WTC11 (cell line): ENCODE measurements at regions not wholly inside any gene's neighbourhood (a gene's known extent, or its start where the extent isn't known, plus 50 kb on each side); places are given as distances from the start of the nearest gene placed in this dataset.

Source experiments
- ATAC-seq: fragments of 200-7000 bp; cut with Tn5 transposase; 2 replicates; pipeline ENCODE4 v1.10.0; 2021; ENCODE audit warnings: mild to moderate bottlenecking, moderate library complexity
- CTCF ChIA-PET: fragments of 300-600 bp; sonication (Branson Sonifier 250); formaldehyde crosslinking; loops from one replicate; lab custom pipeline; 2021; ENCODE audit warnings: antibody characterized with exemption; lab: Charles Lee
- POLR2A ChIA-PET: fragments of 350-600 bp; sonication (Branson Sonifier 250); formaldehyde crosslinking; loops from one replicate; lab custom pipeline; 2021; ENCODE audit warnings: antibody characterized with exemption; lab: Charles Lee
- DNase-seq: peaks from one replicate; pipeline ENCODE4 v3.0.0; 2021; ENCODE audit warnings: low spot score
- H3K27ac Mint-ChIP-seq: 2 replicates; pipeline ENCODE4 v1.8.0; 2021; ENCODE audit warnings: mixed read lengths
- H3K27me3 Mint-ChIP-seq: 2 replicates; pipeline ENCODE4 v1.8.0; 2021; ENCODE audit warnings: low read depth, mild to moderate bottlenecking, moderate library complexity, mixed read lengths
- H3K36me3 Mint-ChIP-seq: 2 replicates; pipeline ENCODE4 v1.8.0; 2021; ENCODE audit warnings: mixed read lengths
- H3K4me1 Mint-ChIP-seq: 2 replicates; pipeline ENCODE4 v1.8.0; 2022; ENCODE audit warnings: mixed read lengths
- H3K4me3 Mint-ChIP-seq: 2 replicates; pipeline ENCODE4 v1.8.0; 2021; ENCODE audit warnings: mild to moderate bottlenecking, moderate library complexity, mixed read lengths
- H3K9me3 Mint-ChIP-seq: 2 replicates; pipeline ENCODE4 v1.8.0; 2021; ENCODE audit warnings: mixed read lengths
- ATF1 ChIP-seq: sonication (generic); formaldehyde crosslinking; IDR thresholded peaks from 2 replicates; pipeline ENCODE4 v1.8.1; 2023; ENCODE audit warnings: mild to moderate bottlenecking, moderate library complexity, missing genetic modification reagents
- EMX1 ChIP-seq: fragments of 250-450 bp; sonication (Bioruptor Pico); IDR thresholded peaks from 2 replicates; pipeline ENCODE4 v1.8.0; 2021; ENCODE audit warnings: mild to moderate bottlenecking
- ETV6 ChIP-seq: sonication (generic); formaldehyde crosslinking; IDR thresholded peaks from 2 replicates; pipeline ENCODE4 v1.8.1; 2022; ENCODE audit warnings: mild to moderate bottlenecking, missing genetic modification reagents
- FOXJ3 ChIP-seq: sonication (generic); formaldehyde crosslinking; IDR thresholded peaks from 2 replicates; pipeline ENCODE4 v1.9.0; 2021; ENCODE audit warnings: missing genetic modification reagents, mild to moderate bottlenecking, borderline replicate concordance
- GABPB1 ChIP-seq: sonication (generic); formaldehyde crosslinking; IDR thresholded peaks from 2 replicates; pipeline ENCODE4 v1.8.1; 2023; ENCODE audit warnings: mild to moderate bottlenecking, missing genetic modification reagents
- IRF2 ChIP-seq: sonication (generic); formaldehyde crosslinking; IDR thresholded peaks from 2 replicates; pipeline ENCODE4 v1.8.0; 2022; ENCODE audit warnings: low read depth, missing genetic modification reagents, borderline replicate concordance
- JUN ChIP-seq: sonication (generic); formaldehyde crosslinking; IDR thresholded peaks from 2 replicates; pipeline ENCODE4 v1.8.0; 2023; ENCODE audit warnings: mild to moderate bottlenecking, missing genetic modification reagents
- KAT7 ChIP-seq: sonication (generic); formaldehyde crosslinking; IDR thresholded peaks from 2 replicates; pipeline ENCODE4 v1.8.1; 2023; ENCODE audit warnings: missing genetic modification reagents, mild to moderate bottlenecking, borderline replicate concordance
- NFYB ChIP-seq: sonication (generic); formaldehyde crosslinking; conservative IDR thresholded peaks from 2 replicates; pipeline ENCODE4 v1.8.0; 2022; ENCODE audit warnings: low read depth, missing genetic modification reagents
- TCF7 ChIP-seq: sonication (generic); formaldehyde crosslinking; IDR thresholded peaks from 2 replicates; pipeline ENCODE4 v1.8.0; 2022; ENCODE audit warnings: mild to moderate bottlenecking, low read depth, missing genetic modification reagents, moderate library complexity
- TEAD1 ChIP-seq: sonication (generic); formaldehyde crosslinking; IDR thresholded peaks from 2 replicates; pipeline ENCODE4 v1.8.0; 2022; ENCODE audit warnings: mild to moderate bottlenecking, missing genetic modification reagents
- ZNF396 ChIP-seq: fragments of 250-450 bp; sonication (Bioruptor Pico); IDR thresholded peaks from 2 replicates; pipeline ENCODE4 v1.8.0; 2021; ENCODE audit warnings: mild to moderate bottlenecking, moderate library complexity, borderline replicate concordance
- ZNF416 ChIP-seq: fragments of 250-450 bp; sonication (Bioruptor Pico); IDR thresholded peaks from 2 replicates; pipeline ENCODE4 v1.9.0; 2021; ENCODE audit warnings: mild to moderate bottlenecking, inconsistent platforms
- TF ChIP-seq, protein P1 (sequence below): sonication (generic); formaldehyde crosslinking; IDR thresholded peaks from 2 replicates; pipeline ENCODE4 v1.8.1; 2022; ENCODE audit warnings: low read depth, mild to moderate bottlenecking, moderate library complexity, missing genetic modification reagents, borderline replicate concordance
- TF ChIP-seq, protein P2 (sequence below): sonication (generic); formaldehyde crosslinking; IDR thresholded peaks from 2 replicates; pipeline ENCODE4 v1.8.1; 2023; ENCODE audit warnings: mild to moderate bottlenecking, missing genetic modification reagents, moderate library complexity
- TF ChIP-seq, protein P3 (sequence below): fragments of 250-450 bp; sonication (Bioruptor Pico); conservative IDR thresholded peaks from 2 replicates; pipeline ENCODE4 v1.9.0; 2021; ENCODE audit warnings: mild to moderate bottlenecking
- TF ChIP-seq, protein P4 (sequence below): sonication (generic); formaldehyde crosslinking; IDR thresholded peaks from 2 replicates; pipeline ENCODE4 v1.8.1; 2022; ENCODE audit warnings: mild to moderate bottlenecking, missing genetic modification reagents, moderate library complexity, borderline replicate concordance
- TF ChIP-seq, protein P5 (sequence below): fragments of 250-450 bp; sonication (Bioruptor Pico); IDR thresholded peaks from 2 replicates; pipeline ENCODE4 v1.9.0; 2021; ENCODE audit warnings: moderate library complexity, mild to moderate bottlenecking, inconsistent platforms, borderline replicate concordance
- TF ChIP-seq, protein P6 (sequence below): sonication (generic); formaldehyde crosslinking; conservative IDR thresholded peaks from 2 replicates; pipeline ENCODE4 v1.8.1; 2023; ENCODE audit warnings: mild to moderate bottlenecking, low read depth, missing genetic modification reagents, moderate library complexity
- TF ChIP-seq, protein P7 (sequence below): sonication (generic); formaldehyde crosslinking; IDR thresholded peaks from 2 replicates; pipeline ENCODE4 v1.8.1; 2023; ENCODE audit warnings: mild to moderate bottlenecking, missing genetic modification reagents, borderline replicate concordance

DNA sequence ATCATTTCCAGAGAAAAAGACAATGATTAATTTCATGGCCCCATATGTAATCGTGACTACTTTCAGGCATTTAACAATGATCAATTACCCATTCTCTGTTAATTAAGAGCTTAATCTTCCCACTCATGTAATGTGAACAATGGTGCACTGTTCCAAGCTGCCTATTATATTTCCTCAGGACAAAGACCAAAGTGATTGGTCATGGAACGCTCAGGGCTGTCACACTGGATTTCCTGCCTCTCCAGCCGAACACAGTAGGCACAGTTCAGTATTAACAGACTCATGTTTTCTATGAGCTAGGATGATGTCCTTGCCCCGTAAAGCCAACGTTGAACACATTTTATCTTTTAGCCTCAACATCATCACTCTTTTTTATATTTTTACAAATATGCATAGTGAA is 142.7 kb upstream of the FZD8 start:
- peaks cover 12% of the 10 kb centered on the region for H3K4me1 Mint-ChIP-seq
- ChIA-PET POLR2A (no interaction called here), CTCF (interaction anchor here (2.2 kb wide), 1 partner anchor 150 kb away, joined by 6 read pairs; no protein-coding TSS in a partner anchor)
- no peak for DNase-seq
- TF ChIP-seq ZNF416 (CRISPR knock-in tag) (no peak), NFYB (CRISPR knock-in tag) (no peak), TEAD1 (CRISPR knock-in tag) (no peak), ATF1 (CRISPR knock-in tag) (no peak), ZNF396 (CRISPR knock-in tag) (no peak), GABPB1 (CRISPR knock-in tag) (no peak), TCF7 (CRISPR knock-in tag) (no peak), KAT7 (CRISPR knock-in tag) (no peak), FOXJ3 (CRISPR knock-in tag) (no peak), IRF2 (CRISPR knock-in tag) (no peak), JUN (no peak), EMX1 (CRISPR knock-in tag) (no peak), ETV6 (CRISPR knock-in tag) (no peak)
- TF ChIP-seq, protein P1, sequence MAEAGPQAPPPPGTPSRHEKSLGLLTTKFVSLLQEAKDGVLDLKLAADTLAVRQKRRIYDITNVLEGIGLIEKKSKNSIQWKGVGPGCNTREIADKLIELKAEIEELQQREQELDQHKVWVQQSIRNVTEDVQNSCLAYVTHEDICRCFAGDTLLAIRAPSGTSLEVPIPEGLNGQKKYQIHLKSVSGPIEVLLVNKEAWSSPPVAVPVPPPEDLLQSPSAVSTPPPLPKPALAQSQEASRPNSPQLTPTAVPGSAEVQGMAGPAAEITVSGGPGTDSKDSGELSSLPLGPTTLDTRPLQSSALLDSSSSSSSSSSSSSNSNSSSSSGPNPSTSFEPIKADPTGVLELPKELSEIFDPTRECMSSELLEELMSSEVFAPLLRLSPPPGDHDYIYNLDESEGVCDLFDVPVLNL (CRISPR knock-in tag) = no peak
- TF ChIP-seq, protein P2, sequence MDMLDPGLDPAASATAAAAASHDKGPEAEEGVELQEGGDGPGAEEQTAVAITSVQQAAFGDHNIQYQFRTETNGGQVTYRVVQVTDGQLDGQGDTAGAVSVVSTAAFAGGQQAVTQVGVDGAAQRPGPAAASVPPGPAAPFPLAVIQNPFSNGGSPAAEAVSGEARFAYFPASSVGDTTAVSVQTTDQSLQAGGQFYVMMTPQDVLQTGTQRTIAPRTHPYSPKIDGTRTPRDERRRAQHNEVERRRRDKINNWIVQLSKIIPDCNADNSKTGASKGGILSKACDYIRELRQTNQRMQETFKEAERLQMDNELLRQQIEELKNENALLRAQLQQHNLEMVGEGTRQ (CRISPR knock-in tag) = no peak
- TF ChIP-seq, protein P3, sequence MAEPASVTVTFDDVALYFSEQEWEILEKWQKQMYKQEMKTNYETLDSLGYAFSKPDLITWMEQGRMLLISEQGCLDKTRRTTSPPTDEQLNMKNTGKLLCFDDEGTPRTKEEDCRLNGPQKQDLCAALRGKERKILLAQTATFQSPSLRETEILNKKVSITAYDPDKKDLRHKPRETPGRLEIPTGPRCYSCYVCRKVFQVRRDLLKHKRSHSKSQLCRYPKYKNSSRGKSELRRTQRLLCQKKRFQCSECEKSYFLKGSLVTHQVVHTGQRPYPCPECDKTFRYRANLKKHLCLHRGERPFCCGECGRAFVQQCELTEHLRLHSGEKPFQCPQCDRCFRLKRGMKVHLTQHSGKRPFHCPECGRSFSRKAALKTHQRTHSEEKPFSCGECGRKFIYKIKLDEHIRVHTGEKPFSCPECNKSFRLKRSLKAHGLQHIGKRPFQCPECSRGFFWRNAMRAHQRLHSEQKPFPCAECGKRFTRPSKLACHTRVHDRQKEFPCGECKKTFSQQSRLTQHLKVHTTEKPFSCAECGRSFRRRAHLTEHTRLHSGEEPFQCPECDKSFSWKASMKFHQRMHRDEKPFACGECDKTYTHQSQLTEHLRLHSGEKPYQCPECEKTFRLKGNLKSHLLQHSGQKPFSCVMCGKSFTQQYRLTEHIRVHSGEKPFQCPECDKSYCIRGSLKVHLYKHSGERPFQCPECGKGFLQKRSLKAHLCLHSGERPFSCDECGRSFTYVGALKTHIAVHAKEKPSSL (CRISPR knock-in tag) = no peak
- TF ChIP-seq, protein P4, sequence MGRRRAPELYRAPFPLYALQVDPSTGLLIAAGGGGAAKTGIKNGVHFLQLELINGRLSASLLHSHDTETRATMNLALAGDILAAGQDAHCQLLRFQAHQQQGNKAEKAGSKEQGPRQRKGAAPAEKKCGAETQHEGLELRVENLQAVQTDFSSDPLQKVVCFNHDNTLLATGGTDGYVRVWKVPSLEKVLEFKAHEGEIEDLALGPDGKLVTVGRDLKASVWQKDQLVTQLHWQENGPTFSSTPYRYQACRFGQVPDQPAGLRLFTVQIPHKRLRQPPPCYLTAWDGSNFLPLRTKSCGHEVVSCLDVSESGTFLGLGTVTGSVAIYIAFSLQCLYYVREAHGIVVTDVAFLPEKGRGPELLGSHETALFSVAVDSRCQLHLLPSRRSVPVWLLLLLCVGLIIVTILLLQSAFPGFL (CRISPR knock-in tag) = no peak
- TF ChIP-seq, protein P5, sequence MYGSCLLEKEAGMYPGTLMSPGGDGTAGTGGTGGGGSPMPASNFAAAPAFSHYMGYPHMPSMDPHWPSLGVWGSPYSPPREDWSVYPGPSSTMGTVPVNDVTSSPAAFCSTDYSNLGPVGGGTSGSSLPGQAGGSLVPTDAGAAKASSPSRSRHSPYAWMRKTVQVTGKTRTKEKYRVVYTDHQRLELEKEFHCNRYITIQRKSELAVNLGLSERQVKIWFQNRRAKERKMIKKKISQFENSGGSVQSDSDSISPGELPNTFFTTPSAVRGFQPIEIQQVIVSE (CRISPR knock-in tag) = no peak
- TF ChIP-seq, protein P6, sequence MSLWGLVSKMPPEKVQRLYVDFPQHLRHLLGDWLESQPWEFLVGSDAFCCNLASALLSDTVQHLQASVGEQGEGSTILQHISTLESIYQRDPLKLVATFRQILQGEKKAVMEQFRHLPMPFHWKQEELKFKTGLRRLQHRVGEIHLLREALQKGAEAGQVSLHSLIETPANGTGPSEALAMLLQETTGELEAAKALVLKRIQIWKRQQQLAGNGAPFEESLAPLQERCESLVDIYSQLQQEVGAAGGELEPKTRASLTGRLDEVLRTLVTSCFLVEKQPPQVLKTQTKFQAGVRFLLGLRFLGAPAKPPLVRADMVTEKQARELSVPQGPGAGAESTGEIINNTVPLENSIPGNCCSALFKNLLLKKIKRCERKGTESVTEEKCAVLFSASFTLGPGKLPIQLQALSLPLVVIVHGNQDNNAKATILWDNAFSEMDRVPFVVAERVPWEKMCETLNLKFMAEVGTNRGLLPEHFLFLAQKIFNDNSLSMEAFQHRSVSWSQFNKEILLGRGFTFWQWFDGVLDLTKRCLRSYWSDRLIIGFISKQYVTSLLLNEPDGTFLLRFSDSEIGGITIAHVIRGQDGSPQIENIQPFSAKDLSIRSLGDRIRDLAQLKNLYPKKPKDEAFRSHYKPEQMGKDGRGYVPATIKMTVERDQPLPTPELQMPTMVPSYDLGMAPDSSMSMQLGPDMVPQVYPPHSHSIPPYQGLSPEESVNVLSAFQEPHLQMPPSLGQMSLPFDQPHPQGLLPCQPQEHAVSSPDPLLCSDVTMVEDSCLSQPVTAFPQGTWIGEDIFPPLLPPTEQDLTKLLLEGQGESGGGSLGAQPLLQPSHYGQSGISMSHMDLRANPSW = no peak
- TF ChIP-seq, protein P7, sequence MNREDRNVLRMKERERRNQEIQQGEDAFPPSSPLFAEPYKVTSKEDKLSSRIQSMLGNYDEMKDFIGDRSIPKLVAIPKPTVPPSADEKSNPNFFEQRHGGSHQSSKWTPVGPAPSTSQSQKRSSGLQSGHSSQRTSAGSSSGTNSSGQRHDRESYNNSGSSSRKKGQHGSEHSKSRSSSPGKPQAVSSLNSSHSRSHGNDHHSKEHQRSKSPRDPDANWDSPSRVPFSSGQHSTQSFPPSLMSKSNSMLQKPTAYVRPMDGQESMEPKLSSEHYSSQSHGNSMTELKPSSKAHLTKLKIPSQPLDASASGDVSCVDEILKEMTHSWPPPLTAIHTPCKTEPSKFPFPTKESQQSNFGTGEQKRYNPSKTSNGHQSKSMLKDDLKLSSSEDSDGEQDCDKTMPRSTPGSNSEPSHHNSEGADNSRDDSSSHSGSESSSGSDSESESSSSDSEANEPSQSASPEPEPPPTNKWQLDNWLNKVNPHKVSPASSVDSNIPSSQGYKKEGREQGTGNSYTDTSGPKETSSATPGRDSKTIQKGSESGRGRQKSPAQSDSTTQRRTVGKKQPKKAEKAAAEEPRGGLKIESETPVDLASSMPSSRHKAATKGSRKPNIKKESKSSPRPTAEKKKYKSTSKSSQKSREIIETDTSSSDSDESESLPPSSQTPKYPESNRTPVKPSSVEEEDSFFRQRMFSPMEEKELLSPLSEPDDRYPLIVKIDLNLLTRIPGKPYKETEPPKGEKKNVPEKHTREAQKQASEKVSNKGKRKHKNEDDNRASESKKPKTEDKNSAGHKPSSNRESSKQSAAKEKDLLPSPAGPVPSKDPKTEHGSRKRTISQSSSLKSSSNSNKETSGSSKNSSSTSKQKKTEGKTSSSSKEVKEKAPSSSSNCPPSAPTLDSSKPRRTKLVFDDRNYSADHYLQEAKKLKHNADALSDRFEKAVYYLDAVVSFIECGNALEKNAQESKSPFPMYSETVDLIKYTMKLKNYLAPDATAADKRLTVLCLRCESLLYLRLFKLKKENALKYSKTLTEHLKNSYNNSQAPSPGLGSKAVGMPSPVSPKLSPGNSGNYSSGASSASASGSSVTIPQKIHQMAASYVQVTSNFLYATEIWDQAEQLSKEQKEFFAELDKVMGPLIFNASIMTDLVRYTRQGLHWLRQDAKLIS (CRISPR knock-in tag) = no peak
- no peak overlapping the region for H3K27ac Mint-ChIP-seq
- peaks cover 23% of the 10 kb centered on the region for H3K36me3 Mint-ChIP-seq
- no peak for ATAC-seq
- peaks cover 46% of the 10 kb centered on the region for H3K9me3 Mint-ChIP-seq
- H3K27me3 Mint-ChIP-seq = peaks cover 3% of the 10 kb centered on the region
- H3K4me3 Mint-ChIP-seq = no peak overlapping the region
